ENCODE measurements at regions not wholly inside any gene's neighbourhood (a gene's known extent, or its start where the extent isn't known, plus 50 kb on each side); places are given as distances from the start of the nearest gene placed in this dataset.
A peak's percentile ranks its signal among the peaks of the same experiment; 100 is the strongest.

- DNase-seq (ENCODE audit: low read depth, low spot score) = no peak
Measured at GRCh38 chr9:118503236-118503635, 799.0 kb downstream of the TLR4 start.

- DNase-seq (ENCODE audit: low read depth, low spot score) = no peak
Measured at GRCh38 chr9:118510711-118511110, 806.5 kb downstream of the TLR4 start.

- no peak for DNase-seq (ENCODE audit: low read depth, low spot score)
Measured at GRCh38 chr9:118515947-118516346, 811.7 kb downstream of the TLR4 start.

GRCh38 chr9:118521261-118521660, 817.1 kb downstream of the TLR4 start:
- DNase-seq (ENCODE audit: low read depth, low spot score) = no peak

- peak; percentile 78 for DNase-seq (ENCODE audit: low read depth, low spot score)
Measured at GRCh38 chr9:118522093-118523028, 818.2 kb downstream of the TLR4 start.

- no peak for DNase-seq (ENCODE audit: low read depth, low spot score)
Measured at GRCh38 chr9:118527261-118527660, 823.1 kb downstream of the TLR4 start.

GRCh38 chr9:118529210-118529609, 825.0 kb downstream of the TLR4 start:
- no peak for DNase-seq (ENCODE audit: low read depth, low spot score)

GRCh38 chr9:118529624-118530214, 825.5 kb downstream of the TLR4 start:
- DNase-seq (ENCODE audit: low read depth, low spot score) = no peak

GRCh38 chr9:118532592-118532991, 828.4 kb downstream of the TLR4 start:
- no peak for DNase-seq (ENCODE audit: low read depth, low spot score)

- no peak for DNase-seq (ENCODE audit: low read depth, low spot score)
Measured at GRCh38 chr9:118533101-118533500, 828.9 kb downstream of the TLR4 start.

GRCh38 chr9:118533850-118534249, 829.6 kb downstream of the TLR4 start:
- no peak for DNase-seq (ENCODE audit: low read depth, low spot score)

GRCh38 chr9:118536153-118536552, 832.0 kb downstream of the TLR4 start:
- DNase-seq (ENCODE audit: low read depth, low spot score) = no peak

GRCh38 chr9:118538959-118539358, 830.3 kb downstream of the BRINP1 start:
- DNase-seq (ENCODE audit: low read depth, low spot score) = no peak

GRCh38 chr9:118553465-118553864, 815.8 kb downstream of the BRINP1 start:
- no peak for DNase-seq (ENCODE audit: low read depth, low spot score)

GRCh38 chr9:118554987-118555386, 814.2 kb downstream of the BRINP1 start:
- DNase-seq (ENCODE audit: low read depth, low spot score) = no peak

- DNase-seq (ENCODE audit: low read depth, low spot score) = no peak
Measured at GRCh38 chr9:118558026-118558425, 811.2 kb downstream of the BRINP1 start.

GRCh38 chr9:118558891-118559290, 810.3 kb downstream of the BRINP1 start:
- no peak for DNase-seq (ENCODE audit: low read depth, low spot score)

- DNase-seq (ENCODE audit: low read depth, low spot score) = no peak
Measured at GRCh38 chr9:118561051-118561450, 808.2 kb downstream of the BRINP1 start.

- DNase-seq (ENCODE audit: low read depth, low spot score) = no peak
Measured at GRCh38 chr9:118563677-118564076, 805.6 kb downstream of the BRINP1 start.

GRCh38 chr9:118567861-118568260, 801.4 kb downstream of the BRINP1 start:
- no peak for DNase-seq (ENCODE audit: low read depth, low spot score)

- DNase-seq (ENCODE audit: low read depth, low spot score) = no peak
Measured at GRCh38 chr9:118568704-118569103, 800.5 kb downstream of the BRINP1 start.

GRCh38 chr9:118569148-118569547, 800.1 kb downstream of the BRINP1 start:
- no peak for DNase-seq (ENCODE audit: low read depth, low spot score)

- DNase-seq (ENCODE audit: low read depth, low spot score) = no peak
Measured at GRCh38 chr9:118570066-118570465, 799.2 kb downstream of the BRINP1 start.

All from iPS DF 19.7 (cell line).